Skeletal muscle tissue (tissue), 3 donors: ENCODE measurements at regions not wholly inside any gene's neighbourhood (a gene's known extent, or its start where the extent isn't known, plus 50 kb on each side); places are given as distances from the start of the nearest gene placed in this dataset.

Experiments used
- H3K27ac ChIP-seq: one replicate; pipeline ENCODE4 v1.7.0; 2013; ENCODE audit warnings: mild to moderate bottlenecking, low read depth, low read length, inconsistent platforms
- H3K27me3 ChIP-seq, 3 donors: one replicate each; pipeline ENCODE4 v1.7.0; 2013; ENCODE audit warnings: low read length in 3 of 3; ENCODE audit not compliant: control insufficient read depth in 3 of 3, insufficient read depth in 3 of 3
- H3K36me3 ChIP-seq, 3 donors: one replicate each; pipeline ENCODE4 v1.7.0; 2013; ENCODE audit warnings: low read length in 3 of 3; ENCODE audit not compliant: control insufficient read depth in 3 of 3, insufficient read depth in 3 of 3
- H3K4me1 ChIP-seq, 3 donors: one replicate each; pipeline ENCODE4 v1.7.0; 2013; ENCODE audit warnings: low read length in 3 of 3, mild to moderate bottlenecking in 3 of 3; ENCODE audit not compliant: control insufficient read depth in 3 of 3, insufficient read depth in 3 of 3
- H3K4me3 ChIP-seq, 3 donors: one replicate each; pipeline ENCODE4 v1.7.0; 2013; ENCODE audit warnings: low read length in 3 of 3
- H3K9ac ChIP-seq, 3 donors: one replicate each; pipeline ENCODE4 v1.7.0; 2013; ENCODE audit warnings: low read length in 3 of 3, mild to moderate bottlenecking in 3 of 3, moderate library complexity in 2 of 3, low read depth in 1 of 3
- H3K9me3 ChIP-seq, 3 donors: one replicate each; pipeline ENCODE4 v1.7.0; 2013; ENCODE audit warnings: low read length in 3 of 3; ENCODE audit not compliant: control insufficient read depth in 3 of 3
- donor health status: Osteomylitis.

GRCh38 chr2:241956521-241957110 lies 87.1 kb downstream of the RTP5 start:
- Histone ChIP-seq H3K9ac (no peak overlapping the region), H3K36me3 (no peaks in the 10 kb centered on the region), H3K9me3 (no peaks in the 10 kb centered on the region), H3K27ac (no peak overlapping the region), H3K4me3 (no peak overlapping the region), H3K27me3 (peaks cover 0 to 5% (median 0%) of the 10 kb centered on the region in 3 donors), H3K4me1 (no peaks in the 10 kb centered on the region)

GRCh38 chr2:241957276-241957675 lies 87.7 kb downstream of the RTP5 start:
- no peaks in the 10 kb centered on the region for H3K4me1 ChIP-seq

GRCh38 chr2:241958818-241959545 lies 89.5 kb downstream of the RTP5 start:
- Histone ChIP-seq H3K4me1 (no peaks in the 10 kb centered on the region), H3K27me3 (no peaks in the 10 kb centered on the region), H3K36me3 (no peaks in the 10 kb centered on the region), H3K9me3 (no peaks in the 10 kb centered on the region), H3K27ac (no peak overlapping the region), H3K4me3 (no peak overlapping the region), H3K9ac (no peak overlapping the region)

More at GRCh38 chr2:241957276-241957675, 87.7 kb downstream of the RTP5 start:
- no peak overlapping the region for H3K27ac ChIP-seq
- H3K9me3 ChIP-seq = no peaks in the 10 kb centered on the region
- no peaks in the 10 kb centered on the region for H3K27me3 ChIP-seq
- H3K36me3 ChIP-seq = no peaks in the 10 kb centered on the region
- H3K9ac ChIP-seq = no peak overlapping the region
- H3K4me3 ChIP-seq = no peak overlapping the region

GRCh38 chr2:241959751-241960269 lies 90.3 kb downstream of the RTP5 start:
- no peaks in the 10 kb centered on the region for H3K27me3 ChIP-seq
- no peaks in the 10 kb centered on the region for H3K9me3 ChIP-seq
- no peak overlapping the region for H3K9ac ChIP-seq
- H3K27ac ChIP-seq = no peak overlapping the region
- H3K4me1 ChIP-seq = no peaks in the 10 kb centered on the region
- no peak overlapping the region for H3K4me3 ChIP-seq
- H3K36me3 ChIP-seq = no peaks in the 10 kb centered on the region

- no peaks in the 10 kb centered on the region for H3K36me3 ChIP-seq
- no peak overlapping the region for H3K27ac ChIP-seq
- H3K27me3 ChIP-seq = no peaks in the 10 kb centered on the region
- no peak overlapping the region for H3K9ac ChIP-seq
- no peak overlapping the region for H3K4me3 ChIP-seq
- H3K9me3 ChIP-seq = no peaks in the 10 kb centered on the region
- peaks cover 0 to 5% (median 2%) of the 10 kb centered on the region in 3 donors for H3K4me1 ChIP-seq
These were observed 91.9 kb downstream of the RTP5 start for GRCh38 chr2:241961454-241961853.

- Histone ChIP-seq H3K27me3 (no peaks in the 10 kb centered on the region), H3K36me3 (no peaks in the 10 kb centered on the region), H3K4me3 (no peak overlapping the region), H3K4me1 (peaks cover 0 to 5% (median 2%) of the 10 kb centered on the region in 3 donors), H3K9me3 (no peaks in the 10 kb centered on the region), H3K9ac (no peak overlapping the region), H3K27ac (no peak overlapping the region)
These were observed 94.6 kb downstream of the RTP5 start for GRCh38 chr2:241964133-241964532.

- H3K27me3 ChIP-seq = no peaks in the 10 kb centered on the region
- H3K4me1 ChIP-seq = peaks cover 0 to 5% (median 2%) of the 10 kb centered on the region in 3 donors
- peak overlapping the region in 2 of 3 donors; percentile 49 to 51 for H3K4me3 ChIP-seq
- peak overlapping the region; percentile 34 for H3K27ac ChIP-seq
- H3K36me3 ChIP-seq = no peaks in the 10 kb centered on the region
- H3K9me3 ChIP-seq = no peaks in the 10 kb centered on the region
- peak overlapping the region in 2 of 3 donors; percentile 25 to 57 for H3K9ac ChIP-seq
These were observed 96.4 kb downstream of the RTP5 start for GRCh38 chr2:241965931-241966412.

- H3K36me3 ChIP-seq = no peaks in the 10 kb centered on the region
- no peak overlapping the region for H3K27ac ChIP-seq
- peaks cover 0 to 5% (median 2%) of the 10 kb centered on the region in 3 donors for H3K4me1 ChIP-seq
- H3K9ac ChIP-seq = no peak overlapping the region
- no peak overlapping the region for H3K4me3 ChIP-seq
- H3K9me3 ChIP-seq = no peaks in the 10 kb centered on the region
- no peaks in the 10 kb centered on the region for H3K27me3 ChIP-seq
These were observed 97.3 kb downstream of the RTP5 start for GRCh38 chr2:241966647-241967466.

GRCh38 chr2:241967467-241968144 lies 98.1 kb downstream of the RTP5 start:
- Histone ChIP-seq H3K9me3 (no peaks in the 10 kb centered on the region), H3K27ac (no peak overlapping the region), H3K4me3 (no peak overlapping the region), H3K27me3 (no peaks in the 10 kb centered on the region), H3K9ac (no peak overlapping the region), H3K36me3 (no peaks in the 10 kb centered on the region), H3K4me1 (peaks cover 0 to 5% (median 2%) of the 10 kb centered on the region in 3 donors)
